ENCODE measurements at regions not wholly inside any gene's neighbourhood (a gene's known extent, or its start where the extent isn't known, plus 50 kb on each side); places are given as distances from the start of the nearest gene placed in this dataset.
"Not testable (repeated sequence)": the region's sequence is repeated elsewhere in the genome, so short reads cannot be mapped to it uniquely, and the experiment has no call there.

DNA sequence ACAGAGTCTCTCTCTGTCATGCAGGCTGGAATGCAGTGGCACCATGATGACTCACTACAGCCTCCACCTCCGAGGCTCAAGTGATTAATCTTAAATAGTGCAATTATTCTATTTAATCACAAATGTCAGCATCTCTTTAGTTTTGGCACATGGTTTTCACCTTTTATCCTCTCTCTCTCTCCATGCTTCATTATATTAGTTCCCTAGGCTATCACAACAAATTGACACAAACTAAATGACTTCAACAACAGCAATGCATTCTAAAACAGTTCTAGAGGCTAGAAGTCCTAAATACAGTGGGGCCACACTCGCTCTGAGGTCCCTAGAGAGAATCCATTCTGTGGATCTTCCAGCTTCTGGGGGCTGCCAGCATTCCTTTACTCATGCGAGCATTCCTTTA lies 178.2 kb upstream of the ZNG1F start:
- not testable (repeated sequence) for DNase-seq

DNA sequence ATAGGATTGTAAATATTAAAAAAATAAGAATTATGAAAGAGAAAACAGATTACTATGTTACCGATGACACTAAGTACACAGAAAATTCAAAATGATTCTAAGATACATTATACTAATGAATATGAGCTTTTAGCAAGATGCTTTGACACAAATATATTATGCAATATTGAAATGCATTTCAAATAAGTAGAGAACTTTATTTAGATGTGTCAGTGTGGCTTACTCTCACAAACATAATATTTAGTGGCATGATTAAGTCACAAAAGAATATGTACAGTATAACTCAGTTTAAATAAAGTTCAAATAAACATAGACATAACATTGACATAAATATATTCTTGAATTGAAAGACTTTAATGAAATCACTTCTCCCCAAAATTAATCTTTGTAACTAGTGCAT lies 172.7 kb upstream of the ZNG1F start:
- not testable (repeated sequence) for DNase-seq

DNA sequence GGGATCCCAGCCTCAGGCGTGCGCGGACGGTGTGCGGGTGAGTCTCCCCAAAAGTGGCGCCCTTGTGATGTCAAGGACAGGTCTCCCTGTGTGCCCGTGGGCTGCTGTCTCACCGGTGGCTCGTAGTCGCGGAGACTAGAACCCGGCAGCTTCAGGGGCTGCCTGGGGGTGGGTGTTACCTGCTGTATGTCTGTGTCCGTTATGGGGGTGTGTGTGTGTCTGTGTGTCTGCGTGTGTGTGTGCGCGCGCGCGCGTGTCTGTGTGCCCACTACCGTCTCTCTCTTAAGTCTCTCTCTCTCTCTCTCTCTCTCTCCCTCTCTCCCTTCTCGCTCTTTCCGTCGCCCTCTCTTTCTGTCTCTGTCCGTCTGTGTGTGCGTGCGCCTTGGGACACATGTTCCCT lies 170.0 kb upstream of the ZNG1F start:
- peak in 1 of 2 experiments; percentile 34 for DNase-seq

DNA sequence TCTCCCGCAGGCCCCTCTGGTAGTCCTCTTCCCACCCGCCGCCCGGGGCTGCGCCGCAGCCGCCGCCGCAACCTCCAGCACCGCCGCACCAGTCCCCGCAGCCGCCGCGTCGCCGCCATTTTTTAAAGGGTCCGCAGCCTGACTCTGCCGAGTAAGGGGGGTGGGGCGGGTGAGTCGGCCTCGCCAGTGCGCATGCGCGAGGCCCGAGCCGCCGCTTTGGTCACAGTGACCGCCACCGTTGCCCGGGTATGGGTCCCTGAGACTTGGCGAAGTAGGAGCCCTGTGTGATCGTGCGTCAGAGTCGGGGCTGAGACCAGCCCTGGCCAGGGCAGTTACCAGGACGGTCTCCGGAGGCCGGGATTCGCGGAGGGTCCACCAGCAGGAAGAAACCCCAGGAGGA lies 169.6 kb upstream of the ZNG1F start:
- peak; percentile 70 to 74 for DNase-seq

DNA sequence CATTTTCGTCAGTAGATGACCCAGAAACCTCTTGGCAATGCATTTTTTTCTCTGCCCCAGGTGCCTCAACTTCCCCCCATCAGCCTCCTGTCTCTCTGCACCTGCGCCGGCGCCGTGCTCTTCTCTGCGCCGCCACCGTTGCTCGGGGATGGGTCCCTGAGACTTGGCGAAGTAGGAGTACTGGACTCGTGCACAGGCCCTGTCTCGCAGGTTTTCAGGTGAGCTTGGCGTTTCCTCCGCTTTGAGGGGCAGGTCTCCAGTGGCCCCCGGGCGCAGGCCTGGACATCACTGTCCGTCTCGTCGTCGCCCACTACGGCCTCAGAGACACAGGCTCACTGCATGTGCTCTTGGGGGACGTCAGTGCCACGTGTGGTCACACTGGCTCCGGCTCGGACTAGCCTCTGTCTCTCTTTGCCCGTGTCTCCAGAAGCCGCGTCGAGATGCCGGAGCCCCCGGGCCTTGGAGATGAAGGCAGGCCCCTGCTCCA lies 168.8 kb upstream of the ZNG1F start:
- DNase-seq, result not testable (repeated sequence)

DNA sequence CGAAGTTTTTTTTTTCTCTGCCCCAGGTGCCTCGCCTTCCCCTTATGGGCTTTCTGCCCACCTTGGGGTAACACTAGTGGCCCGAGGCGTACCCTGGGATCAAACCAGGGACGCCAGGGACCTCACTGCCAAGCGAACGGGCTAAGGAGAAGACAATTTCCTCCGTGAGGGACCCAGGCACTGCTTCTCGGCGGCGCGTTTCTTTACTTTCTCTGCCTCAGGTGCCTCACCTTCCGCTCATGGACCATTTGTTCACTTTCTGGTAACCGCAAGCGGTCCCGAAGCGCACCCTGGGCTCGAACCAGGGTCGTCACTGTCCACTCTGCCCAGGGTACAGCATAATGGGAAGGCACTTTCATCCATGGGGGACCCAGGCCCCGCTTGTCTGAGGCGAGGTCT lies 168.2 kb upstream of the ZNG1F start:
- DNase-seq, result not testable (repeated sequence)

DNA sequence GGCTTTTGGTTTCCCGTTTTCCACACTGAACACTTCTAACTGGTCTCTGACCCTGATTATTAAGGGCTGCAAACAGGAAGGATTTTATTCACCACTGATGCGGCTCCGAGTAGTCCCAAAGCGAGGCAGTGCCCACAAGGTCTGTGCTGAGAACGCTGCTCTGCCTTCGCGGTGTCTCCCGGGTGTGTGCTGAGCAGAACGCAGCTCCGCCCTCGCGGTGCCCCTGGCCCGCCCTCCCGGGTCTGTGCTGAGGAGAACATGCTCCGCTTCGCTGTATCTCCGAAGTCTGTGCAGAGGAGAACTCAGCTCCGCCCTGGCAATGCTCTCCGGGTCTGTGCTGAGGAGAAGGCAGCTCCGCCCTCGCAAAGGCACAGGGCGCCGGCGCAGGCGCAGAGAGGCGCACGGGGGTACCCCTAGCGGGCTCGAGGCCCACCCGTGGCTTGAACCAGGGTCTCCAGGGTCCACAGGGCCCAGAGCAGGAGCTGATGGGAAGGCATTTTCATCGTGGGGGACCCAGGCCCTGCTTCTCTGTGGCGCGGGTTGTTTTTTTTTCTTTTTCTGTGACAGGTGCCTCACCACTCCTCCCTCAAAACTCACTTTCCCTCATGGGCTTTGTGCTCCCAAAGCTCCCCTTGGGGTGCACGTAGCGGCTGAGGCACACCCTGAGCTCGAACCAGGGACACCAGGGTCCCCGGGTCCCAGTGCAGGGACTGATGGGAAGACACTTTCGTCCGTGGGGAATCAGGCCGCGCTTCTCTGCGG lies 167.7 kb upstream of the ZNG1F start:
- peak in 1 of 2 experiments; percentile 38 for DNase-seq

DNA sequence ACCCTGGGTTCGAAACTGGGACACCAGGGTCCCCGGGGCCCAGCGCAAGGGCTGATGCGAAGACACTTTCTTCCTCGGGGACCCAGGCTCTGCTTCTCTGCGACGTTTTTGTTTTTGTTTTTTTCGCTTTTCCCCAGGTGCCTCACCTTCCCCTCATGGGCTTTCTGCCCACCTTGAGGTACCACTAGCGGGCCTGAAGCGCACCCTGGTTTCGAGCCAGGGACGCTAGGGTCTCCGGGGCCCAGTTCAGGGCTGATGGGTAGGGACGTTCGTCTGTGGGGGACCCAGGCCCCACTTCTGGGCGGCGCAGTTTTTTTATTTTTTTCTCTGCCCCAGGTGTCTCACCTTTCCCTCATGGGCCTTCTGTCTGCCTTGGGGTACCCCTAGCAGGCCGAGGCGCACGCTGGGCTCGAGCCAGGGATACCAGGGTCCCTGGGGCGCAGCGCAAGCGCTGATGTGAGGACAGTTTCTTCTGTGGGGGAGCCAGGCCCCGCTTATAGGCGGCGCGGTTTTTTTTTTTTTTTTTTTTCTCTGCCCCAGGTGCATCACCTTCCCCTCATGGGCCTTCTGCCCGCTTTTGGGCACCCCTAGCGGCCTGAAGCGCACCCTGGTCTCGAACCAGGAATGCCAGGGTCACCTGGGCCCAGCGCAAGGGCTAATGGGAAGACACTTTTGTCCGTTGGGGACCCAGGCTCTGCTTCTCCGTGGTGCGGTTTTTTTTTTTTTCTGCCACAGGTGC lies 166.8 kb upstream of the ZNG1F start:
- not testable (repeated sequence) for DNase-seq

DNA sequence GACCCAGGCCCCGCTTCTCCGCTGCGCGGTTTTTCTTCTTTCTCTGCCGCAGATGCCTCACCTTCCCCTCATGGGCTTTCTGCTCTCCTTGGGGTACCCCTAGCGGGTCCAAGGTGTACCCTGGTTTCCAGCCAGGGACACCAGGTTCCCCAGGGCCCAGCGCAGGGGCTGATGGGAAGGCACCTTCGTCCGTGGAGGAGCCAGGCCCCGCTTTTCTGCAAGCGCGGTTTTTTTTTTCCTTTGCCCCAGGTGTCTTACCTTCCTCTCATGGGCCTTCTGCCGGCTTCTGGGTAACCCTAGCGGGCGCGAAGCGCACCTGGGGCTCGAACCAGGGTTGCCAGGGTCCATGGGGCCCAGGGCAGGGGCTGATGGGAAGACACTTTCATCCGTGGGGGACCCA lies 165.9 kb upstream of the ZNG1F start:
- DNase-seq, result not testable (repeated sequence)

DNA sequence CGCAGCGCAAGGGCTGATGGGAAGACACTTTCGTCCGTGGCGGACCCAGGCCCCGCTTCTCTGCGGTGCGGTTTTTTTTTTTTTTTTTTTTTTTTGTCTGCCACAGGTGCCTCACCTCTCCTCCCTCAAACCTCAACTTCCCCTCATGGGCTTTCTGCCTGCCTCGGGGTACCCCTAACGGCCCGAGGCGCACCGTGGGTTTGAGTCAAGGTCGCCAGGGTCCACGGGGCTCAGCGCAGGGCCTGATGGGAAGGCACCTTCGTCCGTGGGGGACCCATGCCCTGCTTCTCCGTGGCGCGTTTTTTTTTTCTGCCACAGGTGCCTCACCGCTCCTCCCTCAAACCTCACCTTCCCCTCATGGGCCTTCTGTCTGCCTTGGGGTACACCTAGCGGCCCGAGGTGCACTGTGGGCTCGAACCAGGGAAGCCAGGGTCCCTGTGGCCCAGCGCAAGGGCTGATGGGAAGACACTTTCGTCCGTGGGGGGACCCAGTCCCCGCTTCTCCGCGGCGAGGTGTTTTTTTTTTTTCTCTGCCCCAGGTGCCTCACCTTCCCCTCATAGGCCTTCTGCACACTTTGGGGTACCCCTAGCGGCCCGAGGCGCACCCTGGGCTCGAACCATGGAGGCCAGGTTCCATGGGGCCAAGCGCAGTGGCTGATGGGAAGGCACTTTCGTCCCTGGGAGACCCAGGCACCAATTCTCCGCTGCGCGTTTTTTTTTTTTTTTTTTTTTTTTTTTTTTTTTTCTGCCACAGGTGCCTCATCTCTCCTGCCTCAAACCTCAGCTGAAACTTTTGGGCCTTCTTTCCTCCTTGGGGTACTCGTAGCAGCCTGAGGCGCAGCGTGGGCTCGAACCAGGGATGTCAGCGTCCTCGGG lies 165.2 kb upstream of the ZNG1F start:
- not testable (repeated sequence) for DNase-seq

DNA sequence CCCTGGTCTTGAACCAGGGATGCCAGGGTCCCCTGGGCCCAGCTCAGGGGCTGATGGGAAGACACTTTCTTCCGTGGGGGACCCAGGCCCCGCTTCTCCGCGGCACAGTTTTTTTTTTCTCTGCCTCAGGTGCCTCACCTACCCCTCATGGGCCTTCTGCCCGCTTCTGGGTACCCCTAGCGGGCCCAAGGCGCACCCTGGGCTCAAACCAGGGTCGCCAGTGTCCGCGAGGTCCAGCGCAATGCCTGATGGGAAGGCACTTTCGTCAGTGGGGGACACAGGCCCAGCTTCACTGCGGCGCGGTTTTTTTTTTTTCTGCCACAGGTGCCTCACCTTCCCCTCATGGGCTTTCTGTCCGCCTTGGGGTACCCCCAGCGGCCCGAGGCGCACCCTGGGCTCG lies 163.9 kb upstream of the ZNG1F start:
- not testable (repeated sequence) for DNase-seq

DNA sequence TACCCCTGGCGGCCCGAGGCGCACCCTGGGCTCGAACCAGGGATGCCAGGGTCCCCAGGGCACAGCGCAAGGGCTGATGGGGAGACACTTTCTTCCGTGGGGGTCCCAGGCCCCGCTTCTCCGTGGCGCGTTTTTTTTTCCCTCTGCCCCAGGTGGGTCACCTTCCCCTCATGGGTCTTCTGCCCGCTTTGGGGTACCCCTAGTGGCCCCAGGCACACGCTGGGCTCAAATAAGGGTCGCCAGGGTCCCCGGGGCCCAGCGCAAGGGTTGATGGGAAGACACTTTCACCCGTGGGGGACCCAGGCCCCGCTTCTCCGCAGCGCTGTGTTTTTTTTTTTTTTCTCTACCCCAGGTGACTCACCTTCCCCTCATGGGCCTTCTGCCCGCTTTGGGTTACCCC lies 163.3 kb upstream of the ZNG1F start:
- not testable (repeated sequence) for DNase-seq

DNA sequence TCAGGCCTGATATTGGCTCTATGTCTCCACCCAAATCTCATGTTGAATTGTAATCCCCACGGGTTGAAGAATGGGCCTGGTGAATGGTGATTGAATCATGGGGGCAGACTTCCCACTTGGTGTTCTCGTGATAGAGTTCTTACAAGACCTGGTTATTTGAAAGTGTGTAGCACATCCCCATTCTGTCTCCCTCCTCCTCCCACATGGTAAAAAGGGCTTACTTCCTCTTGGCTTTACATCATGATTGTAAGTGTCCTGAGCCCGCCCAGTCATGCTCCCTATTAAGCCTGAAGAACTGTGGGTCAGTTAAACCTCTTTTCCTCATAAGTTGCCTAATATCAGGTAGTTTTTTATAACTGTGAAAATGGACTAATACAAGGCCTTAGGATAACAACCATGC lies 158.8 kb upstream of the ZNG1F start:
- not testable (repeated sequence) for DNase-seq

DNA sequence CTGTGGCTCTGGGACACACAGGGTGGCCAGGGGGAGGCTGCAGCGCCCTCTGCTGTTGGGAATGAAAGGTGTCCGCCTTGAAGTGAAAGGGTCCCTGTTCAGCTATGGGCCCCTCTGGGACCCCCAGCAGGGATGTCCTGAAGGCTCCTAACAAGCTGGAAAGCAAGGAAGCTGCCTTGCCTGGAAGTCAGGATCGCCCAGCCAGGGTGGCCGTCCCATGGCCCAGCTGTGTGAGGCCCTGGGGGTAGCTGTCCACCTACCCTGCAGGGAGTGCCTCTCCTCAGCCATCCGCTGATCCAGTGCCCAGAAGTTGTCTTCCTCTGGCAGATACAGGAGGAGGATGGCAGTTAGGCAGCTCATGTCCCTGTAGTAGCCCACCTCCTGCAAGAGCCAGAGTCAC lies 143.4 kb upstream of the ZNG1F start:
- DNase-seq, result not testable (repeated sequence)

DNA sequence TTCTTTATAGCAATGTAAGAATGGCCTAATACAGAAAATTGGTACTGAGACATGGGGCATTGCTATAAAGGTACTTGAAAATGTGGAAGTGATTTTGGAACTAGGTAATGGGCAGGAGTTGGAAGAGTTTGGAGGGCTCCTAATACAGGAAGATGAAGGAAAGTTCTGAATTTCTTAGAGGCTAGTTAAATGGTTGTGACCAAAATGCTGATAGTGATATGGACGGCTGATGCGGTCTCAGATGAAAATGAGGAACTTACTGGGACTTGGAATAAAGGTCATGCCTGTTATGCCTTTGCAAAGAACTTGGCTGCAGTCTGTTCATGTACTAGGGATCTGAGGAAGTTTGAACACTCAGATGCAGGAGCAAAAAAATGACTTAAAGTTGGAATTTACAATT lies 132.2 kb upstream of the ZNG1F start:
- not testable (repeated sequence) for DNase-seq

DNA sequence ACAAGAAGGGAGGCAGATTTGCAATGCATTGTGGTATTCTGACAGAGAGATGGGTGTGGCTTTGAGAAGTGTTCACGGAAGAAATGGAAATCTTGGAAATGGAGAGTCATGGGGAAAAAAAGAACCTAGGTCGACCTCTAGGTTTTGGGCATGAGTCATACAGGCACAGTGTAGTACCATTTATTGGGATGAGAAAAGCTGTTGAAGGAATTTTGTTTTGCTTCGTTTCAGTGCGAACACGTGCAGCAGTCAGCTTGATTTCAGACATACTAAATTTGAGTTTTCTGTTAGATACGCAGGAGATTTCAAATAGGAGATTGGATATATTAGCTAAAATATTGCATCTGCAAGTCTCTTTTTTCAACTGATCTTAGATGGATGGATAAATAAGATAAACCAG lies 119.8 kb upstream of the ZNG1F start:
- not testable (repeated sequence) for DNase-seq

DNA sequence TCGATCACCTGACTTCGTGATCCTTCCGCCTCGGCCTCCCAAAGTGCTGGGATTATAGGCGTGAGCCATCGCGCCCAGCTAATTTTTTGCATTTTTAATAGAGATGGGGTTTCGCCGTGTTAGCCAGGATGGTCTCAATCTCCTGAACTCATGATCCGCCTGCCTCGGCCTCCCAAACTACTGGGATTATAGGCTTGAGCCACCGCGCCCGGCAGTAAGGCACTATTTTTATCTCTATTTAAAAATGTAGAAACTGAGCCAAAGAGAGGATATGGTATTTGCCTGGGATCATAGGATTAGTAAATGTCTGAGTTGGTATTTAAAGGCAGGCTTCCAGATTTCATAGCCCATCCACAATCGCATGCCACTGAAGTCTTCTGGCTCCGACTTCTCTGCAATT lies 96.6 kb upstream of the ZNG1F start:
- DNase-seq, result not testable (repeated sequence)

DNA sequence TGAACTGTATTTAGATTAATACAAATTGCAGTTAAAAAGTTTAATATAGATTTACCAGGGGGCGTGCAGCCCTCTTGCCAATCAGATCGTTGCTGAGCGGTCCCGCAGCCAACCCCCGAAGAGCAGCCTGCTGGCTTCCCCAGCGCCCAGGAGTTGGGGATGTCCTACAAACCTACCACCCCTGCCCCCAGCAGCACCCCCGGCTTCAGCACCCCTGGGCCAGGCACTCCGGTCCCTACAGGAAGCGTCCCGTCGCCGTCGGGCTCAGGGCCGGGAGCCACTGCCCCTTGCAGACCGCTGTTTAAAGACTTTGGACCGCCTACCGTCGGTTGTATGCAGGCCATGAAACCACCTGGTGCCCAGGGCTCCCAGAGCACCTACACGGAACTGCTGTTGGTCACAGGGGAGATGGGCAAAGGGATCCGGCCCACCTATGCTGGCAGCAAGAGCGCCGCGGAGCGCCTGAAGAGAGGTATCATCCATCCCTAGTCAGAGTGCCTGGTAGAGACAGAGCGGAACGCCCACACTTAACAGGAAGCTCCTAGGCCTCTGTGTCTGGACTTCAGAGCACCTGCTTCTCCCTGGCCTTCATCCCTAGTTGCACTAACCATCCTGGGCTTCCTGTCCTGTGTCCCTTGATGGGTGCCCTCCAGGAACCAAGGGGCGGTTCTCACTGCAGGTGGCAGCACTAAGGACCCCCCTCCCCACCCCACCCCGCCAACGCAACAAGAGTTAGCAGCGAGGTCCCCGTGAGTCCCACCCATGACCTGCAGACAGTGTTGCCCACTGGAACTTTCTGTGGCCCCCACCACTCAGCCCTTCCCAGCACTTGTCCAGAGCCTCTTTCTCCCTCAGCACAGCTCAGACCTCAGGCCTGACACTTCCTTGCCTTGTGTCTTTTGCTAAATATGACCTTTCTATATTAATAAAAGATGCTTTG lies 91.5 kb upstream of the ZNG1F start:
- not testable (repeated sequence) for DNase-seq

DNA sequence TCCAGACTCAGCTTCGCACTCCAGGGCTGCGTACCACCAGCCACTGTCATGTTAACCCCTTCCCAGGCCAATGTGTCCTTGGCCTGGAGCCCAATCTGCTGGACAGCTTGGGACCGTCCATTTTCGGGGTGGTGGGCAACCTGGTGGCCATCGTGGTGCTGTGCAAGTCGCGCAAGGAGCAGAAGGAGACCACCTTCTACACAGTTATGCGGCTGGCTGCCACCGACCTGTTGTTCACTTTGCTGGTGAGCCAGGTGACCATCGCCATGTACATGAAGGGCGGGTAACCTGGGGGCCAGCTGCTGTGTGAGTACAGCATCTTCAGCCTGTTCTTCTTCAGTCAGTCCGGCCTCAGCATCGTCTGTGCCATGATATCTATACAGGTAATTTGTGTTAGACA lies 90.3 kb upstream of the ZNG1F start:
- DNase-seq, result not testable (repeated sequence)

DNA sequence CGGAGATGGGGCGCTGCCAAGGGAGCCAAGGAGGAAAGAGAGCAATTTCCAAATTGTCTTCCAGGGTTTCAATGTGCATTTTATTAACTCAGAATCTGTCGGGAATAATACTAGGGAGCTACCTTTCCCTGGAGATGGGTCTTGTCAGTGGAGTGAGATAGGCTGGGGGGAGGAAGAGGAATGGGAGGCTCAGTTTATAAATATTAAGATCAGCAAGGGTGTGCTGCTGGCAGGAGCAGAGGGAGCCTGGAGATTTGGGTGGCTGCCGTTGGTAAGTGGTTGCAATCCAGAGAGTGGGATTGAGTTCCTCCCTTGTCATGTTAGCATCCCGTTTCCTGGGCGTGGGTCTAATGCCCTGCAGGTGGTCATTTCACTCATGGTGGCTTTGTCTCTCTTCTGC lies 89.9 kb upstream of the ZNG1F start:
- not testable (repeated sequence) for DNase-seq

DNA sequence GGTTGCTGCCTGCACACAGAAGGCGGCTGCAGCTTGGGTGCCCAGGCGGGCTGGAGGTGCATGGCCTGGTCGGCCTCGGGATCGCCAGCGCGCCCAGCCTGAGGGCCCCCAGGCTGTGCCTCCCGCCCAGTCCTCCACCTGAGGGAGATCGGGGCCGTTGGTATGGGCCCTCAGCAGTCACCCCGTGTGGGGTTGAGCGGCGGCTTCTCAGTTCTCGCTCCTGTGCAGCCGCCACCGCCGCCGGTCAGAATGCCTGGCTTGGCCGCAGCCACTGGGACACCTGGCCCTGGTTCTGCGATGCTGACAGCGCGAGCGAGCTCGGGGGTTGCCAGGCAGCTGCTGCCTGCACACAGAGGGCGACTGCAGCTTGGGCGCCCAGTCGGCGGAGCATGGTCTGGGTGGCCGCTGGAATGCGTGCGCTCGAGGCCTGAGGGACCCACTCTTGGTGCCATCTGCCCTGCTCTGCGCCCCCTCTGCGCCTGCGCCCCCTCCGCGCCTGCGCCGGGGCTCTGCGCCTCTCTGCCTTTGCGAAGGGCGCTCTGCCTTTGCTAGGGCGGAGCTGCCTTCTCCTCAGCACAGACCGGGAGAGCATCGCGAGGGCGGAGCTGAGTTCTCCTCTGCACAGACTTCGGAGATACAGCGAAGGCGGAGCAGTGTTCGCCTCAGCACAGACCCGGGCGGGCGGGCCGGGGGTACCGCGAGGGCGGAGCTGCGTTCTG lies 84.6 kb upstream of the ZNG1F start:
- not testable (repeated sequence) for DNase-seq
